ENCODE measurements at regions not wholly inside any gene's neighbourhood (a gene's known extent, or its start where the extent isn't known, plus 50 kb on each side); places are given as distances from the start of the nearest gene placed in this dataset.

- DNase-seq = peak in 7 of 56 donors; percentile 0 to 13 (median 5)
Observed at GRCh38 chr6:104226790-104227446, 632.8 kb downstream of the HACE1 start.

GRCh38 chr6:104218116-104218515 is 641.6 kb downstream of the HACE1 start:
- no peak for DNase-seq

DNA sequence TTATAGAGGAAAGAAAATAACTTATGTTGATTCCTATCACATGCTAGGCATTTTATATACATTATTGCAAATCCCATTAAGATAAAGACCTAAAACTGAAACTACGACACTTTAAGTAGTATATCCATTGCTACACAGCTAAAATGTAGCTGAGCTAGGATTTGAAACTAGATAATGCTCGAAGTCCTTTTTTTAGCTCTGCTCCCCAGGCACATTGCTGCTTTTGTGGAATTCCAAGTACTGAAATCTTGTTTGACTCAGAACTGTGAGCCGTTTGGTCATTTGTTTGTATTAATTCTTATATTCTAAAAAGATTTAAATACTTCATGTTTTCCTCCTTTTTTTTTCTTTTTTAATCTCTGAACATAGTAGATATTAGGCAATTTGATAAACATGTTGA is 644.8 kb downstream of the HACE1 start:
- no peak for DNase-seq

GRCh38 chr6:104212977-104213668 is 646.6 kb downstream of the HACE1 start:
- DNase-seq = no peak

- DNase-seq = no peak
Observed at GRCh38 chr6:104207635-104208034, 652.1 kb downstream of the HACE1 start.

DNA sequence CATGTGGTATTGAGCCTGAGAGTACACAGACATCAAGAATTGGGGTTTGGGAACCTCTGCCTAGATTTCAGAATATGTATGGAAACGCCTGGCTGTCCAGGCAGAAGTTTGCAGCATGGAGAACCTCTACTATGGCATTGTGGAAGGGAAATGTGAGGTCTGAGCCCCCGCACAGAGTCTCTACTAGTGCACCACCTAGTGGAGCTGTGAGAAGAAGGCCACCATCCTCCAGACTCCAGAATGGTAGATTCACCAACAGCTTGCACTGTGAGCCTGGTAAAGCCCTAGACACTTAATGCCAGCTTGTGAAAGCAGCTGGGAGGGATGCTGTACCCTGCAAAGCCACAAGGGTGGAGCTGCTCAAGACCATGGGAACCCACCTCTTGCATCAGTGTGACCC is 658.2 kb downstream of the HACE1 start:
- no peak for DNase-seq

DNA sequence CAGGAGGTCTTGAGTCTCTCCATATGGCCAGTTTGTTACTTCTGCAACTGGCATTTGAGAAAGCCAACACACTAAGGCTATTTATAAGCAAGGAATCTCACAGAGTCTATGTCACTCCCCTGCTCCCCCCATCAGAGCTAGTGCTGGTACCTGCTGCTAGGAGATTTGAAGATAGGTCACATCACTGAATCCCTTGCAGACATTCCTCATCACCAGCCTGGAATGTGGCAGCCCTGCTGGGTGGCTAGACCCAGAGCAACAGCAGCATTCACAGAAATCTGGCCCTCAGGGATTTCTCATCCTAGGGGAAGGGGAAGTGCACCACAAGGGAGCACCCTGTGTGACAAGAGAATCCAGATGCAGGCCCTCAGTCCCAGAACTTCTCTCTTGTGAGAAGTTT is 672.1 kb downstream of the HACE1 start:
- DNase-seq = no peak

- DNase-seq = no peak
Observed at GRCh38 chr6:104186831-104187230, 672.9 kb downstream of the HACE1 start.

- DNase-seq = no peak
Observed at GRCh38 chr6:104183816-104184435, 675.8 kb downstream of the HACE1 start.

GRCh38 chr6:104182811-104183210 is 676.9 kb downstream of the HACE1 start:
- DNase-seq = peak in 5 of 56 donors; percentile 2 to 20 (median 8)

- DNase-seq = no peak
Observed at GRCh38 chr6:104173668-104174067, 686.1 kb downstream of the HACE1 start.

DNA sequence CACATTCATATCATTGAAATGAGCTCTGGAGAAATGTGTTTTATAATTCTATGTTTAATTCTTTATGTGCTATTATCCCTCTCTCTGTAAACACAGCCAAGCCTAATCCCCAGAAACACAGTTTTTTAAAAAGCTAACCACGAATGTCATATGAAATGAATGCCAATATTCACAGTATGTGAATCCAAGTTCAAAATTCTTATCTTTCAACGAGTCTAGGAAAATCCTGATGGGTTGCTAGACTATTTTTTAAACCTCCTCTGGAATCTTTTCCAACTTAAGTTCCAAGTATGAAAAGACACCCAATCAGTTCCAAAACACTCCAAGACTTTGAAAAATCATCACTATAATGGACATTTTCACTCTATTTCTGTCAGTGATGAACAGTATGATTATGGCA is 689.3 kb downstream of the HACE1 start:
- DNase-seq = no peak

- DNase-seq = no peak
Observed at GRCh38 chr6:104166055-104166668, 693.6 kb downstream of the HACE1 start.

GRCh38 chr6:104162036-104162669 is 697.6 kb downstream of the HACE1 start:
- no peak for DNase-seq

DNA sequence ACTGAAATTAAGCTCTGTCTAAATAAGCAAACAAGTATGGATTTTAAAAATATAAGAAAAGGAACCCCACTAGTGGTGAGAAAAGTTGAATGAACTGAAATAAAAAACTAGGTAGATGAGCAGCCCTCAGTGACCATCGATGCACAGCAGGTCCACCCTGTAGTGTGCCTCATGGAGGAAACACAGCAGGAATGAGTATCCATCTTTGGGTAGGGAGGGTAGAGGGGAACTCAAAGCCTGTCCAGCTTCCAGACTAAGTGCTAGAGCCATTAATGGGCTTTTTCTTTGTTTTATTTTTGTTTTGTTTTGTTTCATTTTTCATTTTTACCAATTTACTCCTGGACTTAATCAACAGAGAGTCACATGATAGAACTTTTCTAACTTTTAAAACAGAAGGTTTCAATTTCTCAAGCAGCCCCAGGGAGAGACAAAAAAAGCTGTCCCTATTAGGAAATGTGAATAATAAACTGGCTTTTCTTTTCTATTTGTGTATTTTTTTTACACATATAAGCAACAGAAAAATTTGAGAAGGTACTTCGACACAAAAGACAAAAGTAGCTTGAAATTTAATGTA is 700.6 kb downstream of the HACE1 start:
- no peak for DNase-seq

DNA sequence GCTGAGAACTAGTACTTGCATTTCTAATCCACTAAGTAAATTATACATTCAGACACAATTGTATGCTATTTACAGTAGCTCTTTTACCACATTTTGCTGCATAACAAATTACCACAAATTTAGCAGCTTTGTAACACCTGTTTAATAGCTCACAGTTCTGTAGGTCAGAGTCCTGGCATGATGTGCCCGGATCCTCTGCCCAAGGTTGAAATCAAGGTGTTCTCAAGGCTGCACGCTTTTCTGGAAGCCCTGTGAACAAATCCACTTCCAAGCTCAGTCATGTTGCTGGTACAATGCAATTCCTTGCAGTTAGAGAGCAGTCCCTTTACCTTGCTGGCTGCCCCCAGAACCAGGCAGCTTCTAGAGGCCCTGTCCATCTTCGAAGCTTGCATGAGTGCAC is 716.0 kb downstream of the HACE1 start:
- DNase-seq = no peak

GRCh38 chr6:104134876-104135275 is 724.8 kb downstream of the HACE1 start:
- DNase-seq = no peak

DNA sequence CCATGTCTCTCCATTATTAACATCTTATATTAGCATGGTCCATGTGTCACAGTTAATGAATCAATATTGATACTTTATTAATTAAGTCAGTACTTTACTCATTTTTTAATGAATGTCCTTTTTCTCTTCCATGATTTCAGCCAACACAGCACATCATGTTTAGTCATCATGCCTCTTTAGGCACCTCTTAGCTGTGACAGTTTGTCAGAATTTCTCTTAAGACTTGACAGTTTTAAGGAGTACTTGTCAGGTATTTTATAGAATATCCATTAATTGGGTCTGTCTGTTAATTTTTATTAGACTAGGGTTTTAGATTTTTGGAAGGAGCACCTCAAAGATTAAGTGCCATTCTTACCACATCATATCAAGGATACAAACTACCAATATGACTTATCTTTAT is 729.4 kb downstream of the HACE1 start:
- no peak for DNase-seq

- no peak for DNase-seq
Observed at GRCh38 chr6:104126315-104127005, 733.3 kb downstream of the HACE1 start.

- DNase-seq = no peak
Observed at GRCh38 chr6:104123227-104123626, 736.5 kb downstream of the HACE1 start.

DNA sequence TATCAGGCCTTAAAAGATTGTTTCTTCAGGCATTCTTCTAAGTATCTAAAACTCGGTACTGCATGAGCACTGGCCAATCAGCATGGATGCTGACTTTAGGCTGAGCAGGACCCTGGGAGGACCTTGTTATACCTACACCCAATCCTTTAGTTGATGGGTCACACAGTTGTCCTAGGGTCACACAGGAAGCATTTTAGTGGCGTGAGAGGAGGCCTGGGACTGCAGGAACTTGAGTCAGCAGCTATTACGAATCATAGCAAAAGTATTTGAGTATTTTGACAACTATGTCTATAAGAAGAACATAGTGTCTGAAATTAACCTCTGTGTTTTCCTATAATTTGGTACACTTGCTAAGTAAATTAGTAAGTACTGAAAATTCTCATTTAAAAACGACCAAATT is 741.4 kb downstream of the HACE1 start:
- no peak for DNase-seq

Measured in amygdala (tissue), 56 donors.